Progenitor cell of endocrine pancreas (in vitro differentiated cells): ENCODE measurements at regions not wholly inside any gene's neighbourhood (a gene's known extent, or its start where the extent isn't known, plus 50 kb on each side); places are given as distances from the start of the nearest gene placed in this dataset.

Source experiments
- DNase-seq: peaks from one replicate; pipeline ENCODE4 v3.0.0; 2021; ENCODE audit warnings: low spot score; ENCODE audit not compliant: unreplicated experiment
- H3K27ac Mint-ChIP-seq: 2 replicates; pipeline ENCODE4 v1.8.0; 2021; ENCODE audit warnings: mild to moderate bottlenecking, moderate library complexity, mixed read lengths
- H3K27me3 Mint-ChIP-seq: 2 replicates; pipeline ENCODE4 v1.8.0; 2021; ENCODE audit warnings: mixed read lengths
- H3K36me3 Mint-ChIP-seq: 2 replicates; pipeline ENCODE4 v1.8.0; 2022; ENCODE audit warnings: mixed read lengths; ENCODE audit not compliant: insufficient read depth
- H3K4me1 Mint-ChIP-seq: 2 replicates; pipeline ENCODE4 v1.8.0; 2021; ENCODE audit warnings: low read depth, mixed read lengths
- H3K4me3 Mint-ChIP-seq: 2 replicates; pipeline ENCODE4 v1.8.0; 2021; ENCODE audit warnings: low read depth, mild to moderate bottlenecking, moderate library complexity, mixed read lengths
- H3K9me3 Mint-ChIP-seq: 2 replicates; pipeline ENCODE4 v1.8.0; 2021; ENCODE audit warnings: low read depth, mixed read lengths
- CTCF ChIP-seq: fragments of 200-600 bp; sonication (generic); IDR thresholded peaks from one replicate; pipeline ENCODE4 v1.5.0; 2021; ENCODE audit warnings: antibody characterized with exemption, mild to moderate bottlenecking; ENCODE audit not compliant: unreplicated experiment

- Mint-ChIP-seq H3K36me3 (no peaks in the 10 kb centered on the region), H3K4me1 (no peaks in the 10 kb centered on the region), H3K4me3 (no peak overlapping the region), H3K27ac (no peak overlapping the region), H3K9me3 (no peaks in the 10 kb centered on the region), H3K27me3 (no peaks in the 10 kb centered on the region)
- no peak for DNase-seq
- no peak for TF ChIP-seq CTCF
These were observed 663.8 kb upstream of the CDH9 start for GRCh38 chr5:27701931-27702903.

GRCh38 chr5:27700526-27700925 lies 662.1 kb upstream of the CDH9 start:
- H3K9me3 Mint-ChIP-seq, result peaks cover under 1% of the 10 kb centered on the region
- H3K27me3 Mint-ChIP-seq, result no peaks in the 10 kb centered on the region
- no peaks in the 10 kb centered on the region for H3K4me1 Mint-ChIP-seq
- H3K36me3 Mint-ChIP-seq, result no peaks in the 10 kb centered on the region
- TF ChIP-seq CTCF, result no peak
- H3K4me3 Mint-ChIP-seq, result no peak overlapping the region
- H3K27ac Mint-ChIP-seq, result no peak overlapping the region
- DNase-seq, result no peak

GRCh38 chr5:27682600-27682999 lies 644.2 kb upstream of the CDH9 start:
- Mint-ChIP-seq H3K27me3 (no peaks in the 10 kb centered on the region), H3K4me3 (no peak overlapping the region), H3K36me3 (no peaks in the 10 kb centered on the region), H3K27ac (no peak overlapping the region), H3K9me3 (peaks cover 5% of the 10 kb centered on the region), H3K4me1 (no peaks in the 10 kb centered on the region)
- peak; percentile 22 for TF ChIP-seq CTCF
- DNase-seq, result no peak

- DNase-seq, result no peak
These were observed 614.1 kb upstream of the CDH9 start for GRCh38 chr5:27652505-27652904.

More at GRCh38 chr5:27652505-27652904, 614.1 kb upstream of the CDH9 start:
- Mint-ChIP-seq H3K4me3 (no peak overlapping the region), H3K4me1 (peaks cover 2% of the 10 kb centered on the region), H3K27ac (no peak overlapping the region), H3K9me3 (peaks cover 10% of the 10 kb centered on the region), H3K27me3 (no peaks in the 10 kb centered on the region), H3K36me3 (no peaks in the 10 kb centered on the region)
- no peak for TF ChIP-seq CTCF
